ENCODE measurements at regions not wholly inside any gene's neighbourhood (a gene's known extent, or its start where the extent isn't known, plus 50 kb on each side); places are given as distances from the start of the nearest gene placed in this dataset.

GRCh38 chr1:188061881-188062280, 1233.1 kb downstream of the PLA2G4A start:
- Histone ChIP-seq H3K27me3 (ENCODE audit: low read depth) (no peaks in the 10 kb centered on the region), H3K36me3 (no peaks in the 10 kb centered on the region), H3K9me3 (replicated peaks) (peaks cover 28% of the 10 kb centered on the region), H3K27ac (replicated peaks) (no peak overlapping the region), H3K4me1 (no peaks in the 10 kb centered on the region), H3K4me3 (no peak overlapping the region)
- intact Hi-C loops (cut with micrococcal nuclease) = no loop called here
- no peak for TF ChIP-seq CTCF (IDR thresholded peaks at IDR 0.05; ENCODE audit: borderline replicate concordance)
- no peak for DNase-seq

- intact Hi-C loops (cut with micrococcal nuclease) = no loop called here
- no peak for TF ChIP-seq CTCF (IDR thresholded peaks at IDR 0.05; ENCODE audit: borderline replicate concordance)
- no peak overlapping the region for H3K4me3 ChIP-seq
- H3K36me3 ChIP-seq = no peaks in the 10 kb centered on the region
- no peaks in the 10 kb centered on the region for H3K4me1 ChIP-seq
- no peak for DNase-seq
- no peak overlapping the region for H3K27ac ChIP-seq (replicated peaks)
- H3K9me3 ChIP-seq (replicated peaks) = peaks cover 29% of the 10 kb centered on the region
- H3K27me3 ChIP-seq (ENCODE audit: low read depth) = no peaks in the 10 kb centered on the region
These were observed 1233.7 kb downstream of the PLA2G4A start for GRCh38 chr1:188062456-188062855.

GRCh38 chr1:188065917-188066316, 1237.2 kb downstream of the PLA2G4A start:
- no peak for TF ChIP-seq CTCF (IDR thresholded peaks at IDR 0.05; ENCODE audit: borderline replicate concordance)
- Histone ChIP-seq H3K27me3 (ENCODE audit: low read depth) (no peaks in the 10 kb centered on the region), H3K9me3 (replicated peaks) (peaks cover 58% of the 10 kb centered on the region), H3K4me3 (no peak overlapping the region), H3K36me3 (no peaks in the 10 kb centered on the region), H3K4me1 (no peaks in the 10 kb centered on the region), H3K27ac (replicated peaks) (no peak overlapping the region)
- intact Hi-C loops (cut with micrococcal nuclease) = no loop called here
- no peak for DNase-seq

- Histone ChIP-seq H3K36me3 (no peaks in the 10 kb centered on the region), H3K27ac (replicated peaks) (no peak overlapping the region), H3K9me3 (replicated peaks) (peaks cover 80% of the 10 kb centered on the region), H3K4me3 (no peak overlapping the region), H3K27me3 (ENCODE audit: low read depth) (no peaks in the 10 kb centered on the region), H3K4me1 (no peaks in the 10 kb centered on the region)
- intact Hi-C loops (cut with micrococcal nuclease) = no loop called here
- no peak for TF ChIP-seq CTCF (IDR thresholded peaks at IDR 0.05; ENCODE audit: borderline replicate concordance)
- no peak for DNase-seq
These were observed 1242.1 kb downstream of the PLA2G4A start for GRCh38 chr1:188070848-188071247.

- Histone ChIP-seq H3K27me3 (ENCODE audit: low read depth) (no peaks in the 10 kb centered on the region), H3K27ac (replicated peaks) (no peak overlapping the region), H3K4me3 (no peak overlapping the region), H3K36me3 (no peaks in the 10 kb centered on the region), H3K9me3 (replicated peaks) (peaks cover 10% of the 10 kb centered on the region), H3K4me1 (no peaks in the 10 kb centered on the region)
- no peak for TF ChIP-seq CTCF (IDR thresholded peaks at IDR 0.05; ENCODE audit: borderline replicate concordance)
- intact Hi-C loops (cut with micrococcal nuclease) = no loop called here
- no peak for DNase-seq
These were observed 1260.3 kb downstream of the PLA2G4A start for GRCh38 chr1:188089015-188089414.

- intact Hi-C loops (cut with micrococcal nuclease) = no loop called here
- Histone ChIP-seq H3K9me3 (replicated peaks) (peaks cover 10% of the 10 kb centered on the region), H3K27ac (replicated peaks) (no peak overlapping the region), H3K27me3 (ENCODE audit: low read depth) (no peaks in the 10 kb centered on the region), H3K36me3 (no peaks in the 10 kb centered on the region), H3K4me1 (no peaks in the 10 kb centered on the region), H3K4me3 (no peak overlapping the region)
- no peak for TF ChIP-seq CTCF (IDR thresholded peaks at IDR 0.05; ENCODE audit: borderline replicate concordance)
- no peak for DNase-seq
These were observed 1260.7 kb downstream of the PLA2G4A start for GRCh38 chr1:188089461-188089860.
